ENCODE measurements at regions not wholly inside any gene's neighbourhood (a gene's known extent, or its start where the extent isn't known, plus 50 kb on each side); places are given as distances from the start of the nearest gene placed in this dataset.

GRCh38 chr7:46835556-46835955 is 746.4 kb downstream of the TNS3 start:
- H3K4me1 Mint-ChIP-seq (ENCODE audit: low read depth, unreplicated experiment): no peaks in the 10 kb centered on the region
- H3K27ac Mint-ChIP-seq (ENCODE audit: unreplicated experiment): no peak overlapping the region
- CTCF ChIA-PET: no interaction called here
- BruUV-seq (replicated peaks): no TSS peak
- peaks cover 2% of the 10 kb centered on the region for H3K9me3 Mint-ChIP-seq (ENCODE audit: low read depth, unreplicated experiment)
- no peak overlapping the region for H3K4me3 Mint-ChIP-seq (ENCODE audit: low read depth, unreplicated experiment)
- H3K27me3 Mint-ChIP-seq (ENCODE audit: unreplicated experiment): no peaks in the 10 kb centered on the region
- no peak for DNase-seq
- intact Hi-C loops (cut with micrococcal nuclease; ENCODE audit: unreplicated experiment): no loop called here
- no peaks in the 10 kb centered on the region for H3K36me3 Mint-ChIP-seq (ENCODE audit: insufficient read depth, unreplicated experiment)
- no peak for TF ChIP-seq CTCF (IDR thresholded peaks at IDR 0.05; ENCODE audit: unreplicated experiment)

GRCh38 chr7:46834921-46835320 is 747.0 kb downstream of the TNS3 start:
- H3K27ac Mint-ChIP-seq (ENCODE audit: unreplicated experiment): no peak overlapping the region
- peaks cover 5% of the 10 kb centered on the region for H3K9me3 Mint-ChIP-seq (ENCODE audit: low read depth, unreplicated experiment)
- no peaks in the 10 kb centered on the region for H3K4me1 Mint-ChIP-seq (ENCODE audit: low read depth, unreplicated experiment)
- intact Hi-C loops (cut with micrococcal nuclease; ENCODE audit: unreplicated experiment): no loop called here
- no peaks in the 10 kb centered on the region for H3K27me3 Mint-ChIP-seq (ENCODE audit: unreplicated experiment)
- BruUV-seq (replicated peaks): no TSS peak
- H3K4me3 Mint-ChIP-seq (ENCODE audit: low read depth, unreplicated experiment): no peak overlapping the region
- CTCF ChIA-PET: no interaction called here
- TF ChIP-seq CTCF (IDR thresholded peaks at IDR 0.05; ENCODE audit: unreplicated experiment): no peak
- H3K36me3 Mint-ChIP-seq (ENCODE audit: insufficient read depth, unreplicated experiment): no peaks in the 10 kb centered on the region
- DNase-seq: no peak

GRCh38 chr7:46833197-46833596 is 748.7 kb downstream of the TNS3 start:
- intact Hi-C loops (cut with micrococcal nuclease; ENCODE audit: unreplicated experiment): no loop called here
- BruUV-seq (replicated peaks): no TSS peak
- no peak for TF ChIP-seq CTCF (IDR thresholded peaks at IDR 0.05; ENCODE audit: unreplicated experiment)
- H3K36me3 Mint-ChIP-seq (ENCODE audit: insufficient read depth, unreplicated experiment): no peaks in the 10 kb centered on the region
- no peak overlapping the region for H3K27ac Mint-ChIP-seq (ENCODE audit: unreplicated experiment)
- H3K27me3 Mint-ChIP-seq (ENCODE audit: unreplicated experiment): no peaks in the 10 kb centered on the region
- H3K4me3 Mint-ChIP-seq (ENCODE audit: low read depth, unreplicated experiment): no peak overlapping the region
- CTCF ChIA-PET: no interaction called here
- no peaks in the 10 kb centered on the region for H3K4me1 Mint-ChIP-seq (ENCODE audit: low read depth, unreplicated experiment)
- H3K9me3 Mint-ChIP-seq (ENCODE audit: low read depth, unreplicated experiment): peaks cover 5% of the 10 kb centered on the region
- no peak for DNase-seq

GRCh38 chr7:46832136-46832535 is 749.8 kb downstream of the TNS3 start:
- BruUV-seq (replicated peaks): no TSS peak
- TF ChIP-seq CTCF (IDR thresholded peaks at IDR 0.05; ENCODE audit: unreplicated experiment): no peak
- H3K4me1 Mint-ChIP-seq (ENCODE audit: low read depth, unreplicated experiment): no peaks in the 10 kb centered on the region
- CTCF ChIA-PET: no interaction called here
- no peak overlapping the region for H3K27ac Mint-ChIP-seq (ENCODE audit: unreplicated experiment)
- no peak overlapping the region for H3K4me3 Mint-ChIP-seq (ENCODE audit: low read depth, unreplicated experiment)
- no peaks in the 10 kb centered on the region for H3K27me3 Mint-ChIP-seq (ENCODE audit: unreplicated experiment)
- no peaks in the 10 kb centered on the region for H3K36me3 Mint-ChIP-seq (ENCODE audit: insufficient read depth, unreplicated experiment)
- no peak for DNase-seq
- intact Hi-C loops (cut with micrococcal nuclease; ENCODE audit: unreplicated experiment): no loop called here
- H3K9me3 Mint-ChIP-seq (ENCODE audit: low read depth, unreplicated experiment): peaks cover 5% of the 10 kb centered on the region

GRCh38 chr7:46819819-46820218 is 762.1 kb downstream of the TNS3 start:
- CTCF ChIA-PET: no interaction called here
- DNase-seq: no peak
- Mint-ChIP-seq H3K4me3 (ENCODE audit: low read depth, unreplicated experiment) (no peak overlapping the region), H3K9me3 (ENCODE audit: low read depth, unreplicated experiment) (peaks cover 10% of the 10 kb centered on the region), H3K36me3 (ENCODE audit: insufficient read depth, unreplicated experiment) (no peaks in the 10 kb centered on the region), H3K27ac (ENCODE audit: unreplicated experiment) (no peak overlapping the region), H3K4me1 (ENCODE audit: low read depth, unreplicated experiment) (no peaks in the 10 kb centered on the region), H3K27me3 (ENCODE audit: unreplicated experiment) (no peaks in the 10 kb centered on the region)
- intact Hi-C loops (cut with micrococcal nuclease; ENCODE audit: unreplicated experiment): no loop called here
- no peak for TF ChIP-seq CTCF (IDR thresholded peaks at IDR 0.05; ENCODE audit: unreplicated experiment)
- BruUV-seq (replicated peaks): no TSS peak

Data from Calu3 (cell line).